IPS-15b (cell line): ENCODE measurements at regions not wholly inside any gene's neighbourhood (a gene's known extent, or its start where the extent isn't known, plus 50 kb on each side); places are given as distances from the start of the nearest gene placed in this dataset.

Experiments used
- H3K27me3 ChIP-seq: one replicate; pipeline ENCODE4 v1.6.1; 2013; ENCODE audit warnings: low read length; ENCODE audit not compliant: control insufficient read depth, insufficient read depth
- H3K36me3 ChIP-seq: one replicate; pipeline ENCODE4 v1.6.1; 2013; ENCODE audit warnings: low read length; ENCODE audit not compliant: control insufficient read depth, insufficient read depth
- H3K4me1 ChIP-seq: one replicate; pipeline ENCODE4 v1.6.1; 2013; ENCODE audit warnings: mild to moderate bottlenecking, low read length; ENCODE audit not compliant: control insufficient read depth, insufficient read depth
- H3K4me3 ChIP-seq: one replicate; pipeline ENCODE4 v1.5.1; 2013; ENCODE audit warnings: low read depth, low read length
- H3K9ac ChIP-seq: one replicate; pipeline ENCODE4 v1.6.1; 2013; ENCODE audit warnings: low read depth, mild to moderate bottlenecking, low read length
- H3K9me3 ChIP-seq: one replicate; pipeline ENCODE4 v1.6.1; 2013; ENCODE audit warnings: mild to moderate bottlenecking, low read length; ENCODE audit not compliant: control insufficient read depth, insufficient read depth

DNA sequence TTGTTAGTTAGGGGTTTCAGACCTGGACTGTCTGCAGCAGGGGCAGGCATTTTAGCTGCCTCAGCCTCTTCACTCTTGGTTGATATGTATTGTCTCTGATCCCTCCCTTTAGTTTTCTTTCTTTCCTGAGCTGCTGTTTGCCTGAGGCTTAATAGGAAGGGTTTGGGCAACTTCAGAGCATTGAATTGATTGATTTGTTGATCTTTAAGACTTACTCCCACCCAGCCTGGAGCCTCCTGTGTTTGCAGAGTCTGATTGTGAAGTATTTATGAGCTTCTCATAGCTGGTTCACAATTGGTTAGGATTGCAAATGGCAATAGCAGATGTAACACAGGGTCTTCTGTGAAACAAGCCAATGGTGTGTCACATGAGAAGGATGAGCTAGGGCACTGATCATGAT, 671.8 kb upstream of the SEMA6A start:
- peaks cover 3% of the 10 kb centered on the region for H3K9me3 ChIP-seq
- H3K9ac ChIP-seq, result no peak overlapping the region
- H3K36me3 ChIP-seq, result no peaks in the 10 kb centered on the region
- no peak overlapping the region for H3K4me3 ChIP-seq
- no peaks in the 10 kb centered on the region for H3K27me3 ChIP-seq
- H3K4me1 ChIP-seq, result no peaks in the 10 kb centered on the region

DNA sequence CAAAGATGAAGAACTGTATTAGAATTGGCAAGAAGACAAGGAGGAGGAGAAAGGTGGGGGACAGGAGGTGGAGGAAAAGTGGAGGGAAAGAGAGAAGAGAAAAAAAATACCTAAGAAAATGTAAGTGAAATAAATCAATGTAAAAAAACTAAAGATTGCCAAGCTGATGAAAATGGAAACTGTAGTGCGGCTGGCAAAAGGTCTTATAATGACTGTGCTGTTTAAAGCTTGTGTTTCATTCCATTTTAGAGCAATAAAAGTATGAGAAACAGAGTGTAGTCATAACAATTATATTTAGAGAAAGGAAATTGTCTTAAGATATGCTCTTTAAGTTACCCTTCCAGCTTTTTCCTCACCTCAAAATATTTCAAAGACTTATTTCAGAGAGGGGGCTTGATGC, 670.5 kb upstream of the SEMA6A start:
- H3K36me3 ChIP-seq, result no peaks in the 10 kb centered on the region
- no peak overlapping the region for H3K9ac ChIP-seq
- no peak overlapping the region for H3K4me3 ChIP-seq
- no peaks in the 10 kb centered on the region for H3K27me3 ChIP-seq
- peaks cover 8% of the 10 kb centered on the region for H3K9me3 ChIP-seq
- H3K4me1 ChIP-seq, result no peaks in the 10 kb centered on the region

DNA sequence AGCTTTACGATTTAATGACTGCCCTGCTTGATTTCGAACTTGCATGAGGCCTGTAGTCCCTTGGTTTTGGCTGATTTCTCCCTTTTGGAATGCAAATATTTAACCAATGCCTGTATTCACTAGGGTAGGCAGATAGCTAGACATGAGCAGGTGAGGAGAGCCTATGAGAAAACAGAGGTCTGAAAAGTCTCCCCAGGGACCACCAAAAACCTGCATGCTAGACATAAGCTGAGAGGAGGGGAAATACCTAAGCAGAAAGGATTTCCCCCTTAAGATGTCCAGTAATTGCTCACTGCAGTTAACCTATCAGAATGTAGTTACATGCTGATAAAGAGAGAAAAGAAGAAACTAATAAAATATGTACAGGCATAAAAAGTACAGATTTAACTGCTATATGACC, 667.4 kb upstream of the SEMA6A start:
- Histone ChIP-seq H3K36me3 (no peaks in the 10 kb centered on the region), H3K27me3 (no peaks in the 10 kb centered on the region), H3K9ac (no peak overlapping the region), H3K4me1 (no peaks in the 10 kb centered on the region), H3K9me3 (peaks cover 8% of the 10 kb centered on the region), H3K4me3 (no peak overlapping the region)

DNA sequence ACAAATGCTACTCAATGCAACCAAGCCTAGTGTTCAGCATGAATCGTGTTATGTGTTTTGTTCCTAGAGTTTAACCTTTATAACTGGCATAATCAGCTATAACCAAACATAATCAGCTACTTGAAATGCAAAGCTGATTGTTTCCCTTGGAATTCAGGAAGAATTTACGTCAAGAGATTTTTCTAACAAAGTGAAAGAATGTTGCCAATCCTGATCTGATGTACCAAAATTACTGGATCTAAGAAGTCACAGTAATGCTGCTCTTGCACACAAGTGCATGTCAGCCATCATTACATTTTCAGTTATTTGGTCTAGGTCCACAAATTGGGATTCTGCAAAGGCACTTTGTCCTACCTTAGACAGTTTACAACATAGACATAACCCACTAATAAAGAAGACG, 662.3 kb upstream of the SEMA6A start:
- Histone ChIP-seq H3K4me1 (no peaks in the 10 kb centered on the region), H3K27me3 (no peaks in the 10 kb centered on the region), H3K4me3 (no peak overlapping the region), H3K36me3 (no peaks in the 10 kb centered on the region), H3K9ac (no peak overlapping the region), H3K9me3 (peaks cover 8% of the 10 kb centered on the region)

- no peak overlapping the region for H3K4me3 ChIP-seq
- H3K9me3 ChIP-seq, result no peaks in the 10 kb centered on the region
- no peak overlapping the region for H3K9ac ChIP-seq
- H3K36me3 ChIP-seq, result no peaks in the 10 kb centered on the region
- H3K4me1 ChIP-seq, result no peaks in the 10 kb centered on the region
- no peaks in the 10 kb centered on the region for H3K27me3 ChIP-seq
Measured at GRCh38 chr5:117235786-117236185, 661.2 kb upstream of the SEMA6A start.

DNA sequence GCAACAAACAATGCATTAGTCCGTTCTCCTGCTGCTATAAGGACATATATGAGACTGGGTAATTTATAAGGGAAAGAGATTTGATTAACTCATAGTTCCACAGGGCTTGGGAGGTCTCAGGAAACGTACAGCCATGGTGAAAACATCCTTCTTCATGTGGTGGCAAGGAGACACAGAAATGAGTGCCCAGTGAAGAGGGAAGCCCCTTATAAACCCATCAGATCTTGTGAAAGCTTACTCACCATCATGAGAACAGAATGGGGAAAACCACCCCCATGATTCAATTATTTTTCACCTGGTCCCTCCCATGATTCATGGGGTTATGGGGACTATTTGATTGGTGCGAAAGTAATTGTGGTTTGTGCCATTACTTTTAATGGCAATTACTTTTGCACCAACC, 655.8 kb upstream of the SEMA6A start:
- no peaks in the 10 kb centered on the region for H3K36me3 ChIP-seq
- no peaks in the 10 kb centered on the region for H3K9me3 ChIP-seq
- H3K4me3 ChIP-seq, result no peak overlapping the region
- H3K27me3 ChIP-seq, result no peaks in the 10 kb centered on the region
- no peak overlapping the region for H3K9ac ChIP-seq
- H3K4me1 ChIP-seq, result no peaks in the 10 kb centered on the region

DNA sequence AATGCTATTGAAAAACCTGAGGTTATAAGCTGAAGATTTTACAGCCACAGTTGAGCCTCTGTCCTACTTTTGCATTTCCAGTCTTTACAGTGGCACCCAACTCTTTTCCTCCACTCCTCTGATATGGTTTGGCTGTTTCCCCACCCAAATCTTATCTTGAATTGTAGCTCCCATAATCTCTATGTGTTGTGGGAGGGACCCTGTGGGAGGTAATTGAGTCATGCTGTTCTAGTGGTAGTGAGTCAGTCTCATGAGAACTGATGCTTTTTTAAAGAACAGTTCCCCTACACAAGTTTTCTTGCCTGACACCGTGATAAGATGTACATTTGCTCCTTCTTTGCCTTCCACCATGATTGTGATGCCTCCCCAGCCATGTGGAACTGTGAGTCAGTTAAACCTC, 646.1 kb upstream of the SEMA6A start:
- Histone ChIP-seq H3K27me3 (no peaks in the 10 kb centered on the region), H3K9ac (no peak overlapping the region), H3K4me3 (no peak overlapping the region), H3K36me3 (no peaks in the 10 kb centered on the region), H3K9me3 (no peaks in the 10 kb centered on the region), H3K4me1 (no peaks in the 10 kb centered on the region)

- Histone ChIP-seq H3K9ac (no peak overlapping the region), H3K4me3 (no peak overlapping the region), H3K9me3 (no peaks in the 10 kb centered on the region), H3K4me1 (no peaks in the 10 kb centered on the region), H3K36me3 (no peaks in the 10 kb centered on the region), H3K27me3 (no peaks in the 10 kb centered on the region)
Measured at GRCh38 chr5:117218789-117219188, 644.2 kb upstream of the SEMA6A start.

- no peak overlapping the region for H3K4me3 ChIP-seq
- H3K36me3 ChIP-seq, result no peaks in the 10 kb centered on the region
- H3K9ac ChIP-seq, result no peak overlapping the region
- no peaks in the 10 kb centered on the region for H3K27me3 ChIP-seq
- peaks cover under 1% of the 10 kb centered on the region for H3K4me1 ChIP-seq
- no peaks in the 10 kb centered on the region for H3K9me3 ChIP-seq
Measured at GRCh38 chr5:117212866-117213265, 638.2 kb upstream of the SEMA6A start.

- Histone ChIP-seq H3K9me3 (no peaks in the 10 kb centered on the region), H3K36me3 (no peaks in the 10 kb centered on the region), H3K27me3 (no peaks in the 10 kb centered on the region), H3K4me3 (no peak overlapping the region), H3K4me1 (peaks cover 7% of the 10 kb centered on the region), H3K9ac (no peak overlapping the region)
Measured at GRCh38 chr5:117210796-117211195, 636.2 kb upstream of the SEMA6A start.

GRCh38 chr5:117209479-117209878, 634.9 kb upstream of the SEMA6A start:
- Histone ChIP-seq H3K9ac (no peak overlapping the region), H3K4me3 (no peak overlapping the region), H3K9me3 (no peaks in the 10 kb centered on the region), H3K27me3 (no peaks in the 10 kb centered on the region), H3K36me3 (no peaks in the 10 kb centered on the region), H3K4me1 (peaks cover 10% of the 10 kb centered on the region)

GRCh38 chr5:117207088-117207668, 632.6 kb upstream of the SEMA6A start:
- H3K9ac ChIP-seq, result no peak overlapping the region
- H3K27me3 ChIP-seq, result no peaks in the 10 kb centered on the region
- H3K9me3 ChIP-seq, result no peaks in the 10 kb centered on the region
- H3K36me3 ChIP-seq, result no peaks in the 10 kb centered on the region
- no peak overlapping the region for H3K4me3 ChIP-seq
- H3K4me1 ChIP-seq, result peaks cover 10% of the 10 kb centered on the region
